ENCODE measurements at regions not wholly inside any gene's neighbourhood (a gene's known extent, or its start where the extent isn't known, plus 50 kb on each side); places are given as distances from the start of the nearest gene placed in this dataset.

DNA sequence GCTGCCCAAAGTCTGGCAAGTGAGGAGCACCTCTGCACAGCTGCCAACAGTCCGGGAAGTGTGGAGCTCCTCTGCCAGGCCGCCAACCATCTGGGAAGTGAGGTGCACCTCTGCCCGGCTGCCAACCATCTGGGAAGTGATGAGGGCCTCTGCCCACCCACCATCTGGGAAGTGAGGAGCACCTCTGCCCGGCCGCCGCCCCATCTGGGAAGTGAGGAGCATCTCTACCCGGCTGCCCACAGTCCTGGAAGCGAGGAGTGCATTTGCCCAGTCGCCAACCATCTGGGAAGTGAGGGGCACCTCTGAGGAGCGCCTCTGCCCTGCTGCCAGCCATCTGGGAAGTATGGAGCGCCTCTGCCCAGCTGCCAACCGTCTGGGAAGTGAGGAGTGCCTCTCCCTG is 893.7 kb downstream of the TYW1 start:
- Histone ChIP-seq H3K36me3 (ENCODE audit: control insufficient read depth in 4 of 4, insufficient read depth in 4 of 4, low read length in 3 of 4) (no peaks in the 10 kb centered on the region), H3K4me1 (ENCODE audit: control extremely low read depth in 1 of 4, control insufficient read depth in 4 of 4, insufficient read depth in 4 of 4, low read length in 3 of 4) (no peaks in the 10 kb centered on the region), H3K4me3 (ENCODE audit: control insufficient read depth in 1 of 7, extremely low read depth in 1 of 7, insufficient read depth in 4 of 7, low read depth in 2 of 7, low read length in 6 of 7) (no peak overlapping the region), H3K9me3 (ENCODE audit: control extremely low read depth in 1 of 5, control insufficient read depth in 4 of 5, insufficient read depth in 2 of 5, low read depth in 1 of 5, low read length in 4 of 5) (peaks cover 1 to 28% (median 4%) of the 10 kb centered on the region in 5 experiments), H3K27ac (ENCODE audit: insufficient read depth in 1 of 2, low read depth in 1 of 2, low read length in 2 of 2, poor library complexity in 1 of 2, severe bottlenecking in 2 of 2) (no peak overlapping the region), H3K27me3 (replicated peaks in 2 of 5; ENCODE audit: control insufficient read depth in 4 of 5, insufficient read depth in 5 of 5, low read length in 4 of 5) (no peaks in the 10 kb centered on the region)
- 87% methylated on average over 12 of the region's 12 CpGs for WGBS (ENCODE audit: insufficient coverage)
- CTCF ChIA-PET: no interaction called here
- no peak for DNase-seq
- POLR2A ChIA-PET: no interaction called here

DNA sequence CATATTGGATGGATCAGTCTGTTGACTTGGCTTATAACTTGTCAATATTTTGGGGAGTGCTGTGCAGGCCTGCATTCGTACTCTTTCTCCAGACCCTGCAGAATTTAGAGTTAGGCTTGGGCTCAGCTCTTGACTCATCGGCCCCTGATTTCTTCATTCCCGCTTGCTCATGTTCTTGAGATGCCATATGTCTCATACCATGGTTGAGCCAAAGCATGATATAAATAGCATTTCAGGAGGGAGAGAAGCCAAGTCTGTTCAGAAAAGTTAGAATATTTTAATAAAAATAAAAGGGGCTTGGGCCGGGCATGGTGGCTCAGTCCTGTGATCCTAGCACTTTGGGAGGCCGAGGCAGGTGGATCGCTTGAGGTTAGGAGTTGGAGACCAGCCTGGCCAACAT is 898.1 kb downstream of the TYW1 start:
- H3K36me3 ChIP-seq (ENCODE audit: control insufficient read depth in 4 of 4, insufficient read depth in 4 of 4, low read length in 3 of 4): no peaks in the 10 kb centered on the region
- no peaks in the 10 kb centered on the region for H3K27me3 ChIP-seq (replicated peaks in 2 of 5; ENCODE audit: control insufficient read depth in 4 of 5, insufficient read depth in 5 of 5, low read length in 4 of 5)
- peaks cover 1 to 11% (median 2%) of the 10 kb centered on the region in 5 experiments for H3K9me3 ChIP-seq (ENCODE audit: control extremely low read depth in 1 of 5, control insufficient read depth in 4 of 5, insufficient read depth in 2 of 5, low read depth in 1 of 5, low read length in 4 of 5)
- POLR2A ChIA-PET: no interaction called here
- H3K4me3 ChIP-seq (ENCODE audit: control insufficient read depth in 1 of 7, extremely low read depth in 1 of 7, insufficient read depth in 4 of 7, low read depth in 2 of 7, low read length in 6 of 7): no peak overlapping the region
- H3K27ac ChIP-seq (ENCODE audit: insufficient read depth in 1 of 2, low read depth in 1 of 2, low read length in 2 of 2, poor library complexity in 1 of 2, severe bottlenecking in 2 of 2): no peak overlapping the region
- CTCF ChIA-PET: no interaction called here
- H3K4me1 ChIP-seq (ENCODE audit: control extremely low read depth in 1 of 4, control insufficient read depth in 4 of 4, insufficient read depth in 4 of 4, low read length in 3 of 4): no peaks in the 10 kb centered on the region
- 100% methylated on average over 5 of the region's 6 CpGs for WGBS (ENCODE audit: insufficient coverage)
- DNase-seq: no peak

DNA sequence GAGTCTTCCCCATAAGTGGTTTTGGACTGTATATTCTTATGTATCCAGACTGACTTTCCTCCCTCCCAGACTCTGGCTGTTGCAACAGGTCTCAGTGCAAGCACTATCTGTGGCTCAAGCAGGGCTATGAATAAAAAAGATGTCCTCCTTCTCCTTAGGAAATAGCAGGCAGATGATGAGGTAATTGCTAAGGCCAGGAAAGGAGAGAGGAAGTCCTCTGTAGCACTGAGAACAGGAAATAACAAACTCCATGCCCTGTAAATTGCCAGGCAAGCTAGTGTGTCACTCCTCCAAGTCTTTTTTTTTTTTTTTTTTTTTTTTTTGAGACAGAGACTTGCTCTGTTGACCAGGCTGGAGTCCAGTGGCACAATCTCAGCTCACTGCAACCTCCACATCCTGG is 900.1 kb downstream of the TYW1 start:
- CTCF ChIA-PET: no interaction called here
- POLR2A ChIA-PET: no interaction called here
- Histone ChIP-seq H3K27ac (ENCODE audit: insufficient read depth in 1 of 2, low read depth in 1 of 2, low read length in 2 of 2, poor library complexity in 1 of 2, severe bottlenecking in 2 of 2) (no peak overlapping the region), H3K4me1 (ENCODE audit: control extremely low read depth in 1 of 4, control insufficient read depth in 4 of 4, insufficient read depth in 4 of 4, low read length in 3 of 4) (no peaks in the 10 kb centered on the region), H3K27me3 (replicated peaks in 2 of 5; ENCODE audit: control insufficient read depth in 4 of 5, insufficient read depth in 5 of 5, low read length in 4 of 5) (no peaks in the 10 kb centered on the region), H3K36me3 (ENCODE audit: control insufficient read depth in 4 of 4, insufficient read depth in 4 of 4, low read length in 3 of 4) (no peaks in the 10 kb centered on the region), H3K9me3 (ENCODE audit: control extremely low read depth in 1 of 5, control insufficient read depth in 4 of 5, insufficient read depth in 2 of 5, low read depth in 1 of 5, low read length in 4 of 5) (peaks cover 0 to 3% (median 2%) of the 10 kb centered on the region in 5 experiments), H3K4me3 (ENCODE audit: control insufficient read depth in 1 of 7, extremely low read depth in 1 of 7, insufficient read depth in 4 of 7, low read depth in 2 of 7, low read length in 6 of 7) (no peak overlapping the region)
- DNase-seq: no peak

DNA sequence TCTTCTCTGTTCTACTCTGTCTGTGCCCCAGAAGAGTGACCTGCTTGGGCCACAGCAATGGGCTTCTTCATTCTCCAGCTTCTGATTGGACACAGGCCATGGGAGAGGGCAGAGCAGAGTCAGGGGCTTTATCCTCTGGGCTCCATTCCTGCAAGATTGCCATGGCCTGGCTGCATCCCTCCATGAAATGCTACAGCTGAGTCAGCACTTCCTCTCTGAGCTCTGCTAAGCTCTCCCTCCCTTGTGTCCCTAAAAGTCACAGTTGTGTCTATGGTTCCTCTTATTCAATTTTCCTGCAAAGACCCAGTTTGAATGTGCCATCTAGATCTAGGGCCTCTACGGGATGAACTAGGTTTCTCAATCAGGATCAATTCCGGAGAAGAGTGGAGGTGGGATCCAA is 903.8 kb downstream of the TYW1 start:
- Histone ChIP-seq H3K9me3 (ENCODE audit: control extremely low read depth in 1 of 5, control insufficient read depth in 4 of 5, insufficient read depth in 2 of 5, low read depth in 1 of 5, low read length in 4 of 5) (peaks cover 0 to 3% (median 0%) of the 10 kb centered on the region in 5 experiments), H3K4me3 (ENCODE audit: control insufficient read depth in 1 of 7, extremely low read depth in 1 of 7, insufficient read depth in 4 of 7, low read depth in 2 of 7, low read length in 6 of 7) (no peak overlapping the region)
- POLR2A ChIA-PET: no interaction called here

DNA sequence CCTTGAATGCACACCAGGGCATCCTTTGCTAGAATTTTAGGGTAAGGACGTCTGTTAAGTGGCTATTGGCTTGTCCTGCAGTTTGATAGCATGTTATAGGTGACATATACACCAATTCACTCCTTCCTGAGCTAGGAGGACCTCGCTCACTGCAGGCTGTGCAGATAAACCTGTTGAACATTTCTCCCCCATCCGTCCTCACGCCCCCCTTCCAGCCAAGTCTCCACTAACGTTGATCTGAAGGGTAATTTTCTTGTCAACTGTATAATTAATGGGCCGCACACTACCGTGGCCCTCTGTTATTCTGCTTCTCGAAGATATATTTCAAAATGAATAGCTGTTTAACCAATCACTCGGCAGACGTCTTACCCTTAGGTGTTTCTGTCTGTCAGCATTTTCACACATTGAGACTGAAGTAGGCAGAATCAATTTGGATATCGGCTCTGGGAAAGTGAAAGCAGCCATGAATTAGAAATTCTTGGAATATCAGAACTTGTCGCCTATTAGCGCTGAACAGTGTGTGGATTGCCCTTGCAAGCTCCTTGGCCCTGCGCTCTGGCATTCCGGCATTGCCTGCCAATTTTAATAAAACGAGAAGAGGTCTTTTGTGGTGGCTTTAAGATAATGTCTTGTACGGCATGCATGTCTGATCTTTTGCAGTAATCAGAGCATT is 905.3 kb downstream of the TYW1 start:
- Histone ChIP-seq H3K4me3 (ENCODE audit: control insufficient read depth in 1 of 7, extremely low read depth in 1 of 7, insufficient read depth in 4 of 7, low read depth in 2 of 7, low read length in 6 of 7) (no peak overlapping the region), H3K9me3 (ENCODE audit: control extremely low read depth in 1 of 5, control insufficient read depth in 4 of 5, insufficient read depth in 2 of 5, low read depth in 1 of 5, low read length in 4 of 5) (no peaks in the 10 kb centered on the region), H3K36me3 (ENCODE audit: control insufficient read depth in 4 of 4, insufficient read depth in 4 of 4, low read length in 3 of 4) (no peaks in the 10 kb centered on the region), H3K27ac (ENCODE audit: insufficient read depth in 1 of 2, low read depth in 1 of 2, low read length in 2 of 2, poor library complexity in 1 of 2, severe bottlenecking in 2 of 2) (no peak overlapping the region), H3K27me3 (replicated peaks in 2 of 5; ENCODE audit: control insufficient read depth in 4 of 5, insufficient read depth in 5 of 5, low read length in 4 of 5) (no peaks in the 10 kb centered on the region), H3K4me1 (ENCODE audit: control extremely low read depth in 1 of 4, control insufficient read depth in 4 of 4, insufficient read depth in 4 of 4, low read length in 3 of 4) (no peaks in the 10 kb centered on the region)
- ChIA-PET POLR2A (no interaction called here), CTCF (no interaction called here)
- WGBS (ENCODE audit: insufficient coverage): 91% methylated on average over 15 of the region's 17 CpGs
- no peak for DNase-seq

More for the DNA sequence above, 903.8 kb downstream of the TYW1 start:
- H3K27me3 ChIP-seq (replicated peaks in 2 of 5; ENCODE audit: control insufficient read depth in 4 of 5, insufficient read depth in 5 of 5, low read length in 4 of 5): no peaks in the 10 kb centered on the region
- 79% methylated on average over 2 of the region's 2 CpGs for WGBS (ENCODE audit: insufficient coverage)
- no peaks in the 10 kb centered on the region for H3K36me3 ChIP-seq (ENCODE audit: control insufficient read depth in 4 of 4, insufficient read depth in 4 of 4, low read length in 3 of 4)
- no peaks in the 10 kb centered on the region for H3K4me1 ChIP-seq (ENCODE audit: control extremely low read depth in 1 of 4, control insufficient read depth in 4 of 4, insufficient read depth in 4 of 4, low read length in 3 of 4)
- DNase-seq: no peak
- CTCF ChIA-PET: no interaction called here
- no peak overlapping the region for H3K27ac ChIP-seq (ENCODE audit: insufficient read depth in 1 of 2, low read depth in 1 of 2, low read length in 2 of 2, poor library complexity in 1 of 2, severe bottlenecking in 2 of 2)

DNA sequence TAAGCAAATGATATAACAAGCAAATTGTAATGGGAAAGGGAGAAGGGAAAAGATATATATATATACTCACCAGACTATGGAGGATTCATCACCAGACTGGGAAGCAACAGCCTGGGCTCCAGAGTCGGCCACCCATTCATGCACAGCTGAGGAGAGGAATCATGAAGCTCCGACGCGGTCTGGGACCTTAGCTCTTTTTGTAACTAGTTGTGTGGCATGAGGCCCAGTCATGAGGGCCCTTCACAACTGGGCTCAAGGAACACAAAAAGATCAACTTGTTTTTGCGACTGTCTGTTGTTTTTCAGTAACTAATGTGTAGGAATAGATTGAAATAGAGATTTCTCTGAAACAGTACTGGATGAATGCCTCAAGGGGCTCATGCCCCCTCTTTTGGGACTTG is 911.2 kb downstream of the TYW1 start:
- ChIA-PET POLR2A (no interaction called here), CTCF (no interaction called here)
- H3K4me3 ChIP-seq (ENCODE audit: control insufficient read depth in 1 of 7, extremely low read depth in 1 of 7, insufficient read depth in 4 of 7, low read depth in 2 of 7, low read length in 6 of 7): no peak overlapping the region
- no peak for DNase-seq
- no peaks in the 10 kb centered on the region for H3K9me3 ChIP-seq (ENCODE audit: control extremely low read depth in 1 of 5, control insufficient read depth in 4 of 5, insufficient read depth in 2 of 5, low read depth in 1 of 5, low read length in 4 of 5)
- no peak overlapping the region for H3K27ac ChIP-seq (ENCODE audit: insufficient read depth in 1 of 2, low read depth in 1 of 2, low read length in 2 of 2, poor library complexity in 1 of 2, severe bottlenecking in 2 of 2)
- 86% methylated on average over 4 of the region's 5 CpGs for WGBS (ENCODE audit: insufficient coverage)
- no peaks in the 10 kb centered on the region for H3K4me1 ChIP-seq (ENCODE audit: control extremely low read depth in 1 of 4, control insufficient read depth in 4 of 4, insufficient read depth in 4 of 4, low read length in 3 of 4)
- no peaks in the 10 kb centered on the region for H3K36me3 ChIP-seq (ENCODE audit: control insufficient read depth in 4 of 4, insufficient read depth in 4 of 4, low read length in 3 of 4)
- no peaks in the 10 kb centered on the region for H3K27me3 ChIP-seq (replicated peaks in 2 of 5; ENCODE audit: control insufficient read depth in 4 of 5, insufficient read depth in 5 of 5, low read length in 4 of 5)

DNA sequence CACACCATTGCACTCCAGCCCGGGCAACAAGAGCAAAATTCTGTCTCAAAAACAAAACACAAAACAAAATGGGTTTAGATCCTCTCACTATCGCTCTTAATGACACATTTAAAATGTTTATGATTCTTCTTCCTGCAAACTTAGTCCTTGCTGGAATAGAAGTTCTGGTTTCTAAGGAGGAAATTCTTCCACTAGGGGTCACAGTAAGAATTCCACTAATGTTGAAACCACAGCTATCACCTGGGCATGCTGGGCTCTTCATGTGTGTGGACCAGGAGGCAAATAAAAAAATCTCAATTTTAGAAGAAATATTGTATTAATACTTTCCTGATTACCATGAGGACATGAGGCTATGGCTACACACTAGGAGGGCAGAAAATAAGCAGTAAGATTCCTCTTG is 915.8 kb downstream of the TYW1 start:
- no peaks in the 10 kb centered on the region for H3K4me1 ChIP-seq (ENCODE audit: control extremely low read depth in 1 of 4, control insufficient read depth in 4 of 4, insufficient read depth in 4 of 4, low read length in 3 of 4)
- CTCF ChIA-PET: no interaction called here
- H3K27ac ChIP-seq (ENCODE audit: insufficient read depth in 1 of 2, low read depth in 1 of 2, low read length in 2 of 2, poor library complexity in 1 of 2, severe bottlenecking in 2 of 2): no peak overlapping the region
- no peaks in the 10 kb centered on the region for H3K27me3 ChIP-seq (replicated peaks in 2 of 5; ENCODE audit: control insufficient read depth in 4 of 5, insufficient read depth in 5 of 5, low read length in 4 of 5)
- no peaks in the 10 kb centered on the region for H3K9me3 ChIP-seq (ENCODE audit: control extremely low read depth in 1 of 5, control insufficient read depth in 4 of 5, insufficient read depth in 2 of 5, low read depth in 1 of 5, low read length in 4 of 5)
- POLR2A ChIA-PET: no interaction called here
- no peak for DNase-seq
- no peaks in the 10 kb centered on the region for H3K36me3 ChIP-seq (ENCODE audit: control insufficient read depth in 4 of 4, insufficient read depth in 4 of 4, low read length in 3 of 4)
- H3K4me3 ChIP-seq (ENCODE audit: control insufficient read depth in 1 of 7, extremely low read depth in 1 of 7, insufficient read depth in 4 of 7, low read depth in 2 of 7, low read length in 6 of 7): no peak overlapping the region
- WGBS (ENCODE audit: insufficient coverage): 100% methylated on average over 1 of the region's 2 CpGs
